ENCODE measurements at regions not wholly inside any gene's neighbourhood (a gene's known extent, or its start where the extent isn't known, plus 50 kb on each side); places are given as distances from the start of the nearest gene placed in this dataset.

GRCh38 chr11:119936426-119936825 lies 201.5 kb downstream of the TRIM29 start:
- no peak overlapping the region for H3K4me2 ChIP-seq (ENCODE audit: control insufficient read depth, insufficient read depth)
- no peak for DNase-seq (ENCODE audit: low read depth, low spot score)
- H3K4me1 ChIP-seq (ENCODE audit: control insufficient read depth, insufficient read depth, low read length): no peaks in the 10 kb centered on the region; the same call in 1 of the 2 replicates
- H3K9me3 ChIP-seq (replicated peaks; ENCODE audit: control insufficient read depth, insufficient read depth, low read length): no peaks in the 10 kb centered on the region
- WGBS (ENCODE audit: insufficient coverage, insufficient replicate concordance, low lambda C conversion rate, missing lambda C conversion rate): 29% methylated on average over 5 of the region's 5 CpGs
- CTCF ChIA-PET: no interaction called here
- in situ Hi-C loops (cut with MboI) (no loop called here), intact Hi-C loops (cut with micrococcal nuclease; ENCODE audit: unreplicated experiment) (no loop called here)
- H3K79me2 ChIP-seq (ENCODE audit: control insufficient read depth, insufficient read depth, low read length): no peaks in the 10 kb centered on the region
- no TSS peak for BruUV-seq (replicated peaks)
- RAD21 ChIA-PET (ENCODE audit: unreplicated experiment): no interaction called here
- H2AFZ ChIP-seq (ENCODE audit: control insufficient read depth, low read depth, low read length): no peak overlapping the region
- SMC1A ChIA-PET (ENCODE audit: uncharacterized antibody, unreplicated experiment): no interaction called here
- H3K9ac ChIP-seq (ENCODE audit: control insufficient read depth, insufficient read depth, low read length): no peak overlapping the region
- POLR2A ChIA-PET: no interaction called here
- FAIRE-seq: no peak
- H3K27ac ChIP-seq (ENCODE audit: control insufficient read depth, insufficient read depth): no peak overlapping the region
- TF ChIP-seq SMC3 (IDR thresholded peaks at IDR 0.05; ENCODE audit: borderline replicate concordance, low read length): no peak
- TF ChIP-seq BCL11A (IDR thresholded peaks at IDR 0.05; ENCODE audit: low read depth, low read length): no peak
- no peak for TF ChIP-seq CBX5 (IDR thresholded peaks at IDR 0.05; ENCODE audit: low read depth)
- TF ChIP-seq HDGF (IDR thresholded peaks at IDR 0.05): no peak
- TF ChIP-seq E2F4 (IDR thresholded peaks at IDR 0.05; ENCODE audit: low read depth, low read length): no peak
- TF ChIP-seq KDM1A (IDR thresholded peaks at IDR 0.05; ENCODE audit: borderline replicate concordance): no peak
- H3K36me3 ChIP-seq (ENCODE audit: control insufficient read depth in 2 of 2, insufficient read depth in 2 of 2, low read length in 1 of 2): no peaks in the 10 kb centered on the region
- no peak for ATAC-seq
- no peak overlapping the region for H3K4me3 ChIP-seq
- no peaks in the 10 kb centered on the region for H4K20me1 ChIP-seq (ENCODE audit: control insufficient read depth, insufficient read depth)
- peaks cover 0 to 3% of the 10 kb centered on the region in 2 experiments for H3K27me3 ChIP-seq (replicated peaks in 1 of 2; ENCODE audit: control insufficient read depth in 2 of 2, insufficient read depth in 2 of 2, low read length in 1 of 2)

- Histone ChIP-seq H3K9me3 (replicated peaks; ENCODE audit: control insufficient read depth, insufficient read depth, low read length) (no peaks in the 10 kb centered on the region), H3K4me2 (ENCODE audit: control insufficient read depth, insufficient read depth) (no peak overlapping the region), H3K79me2 (ENCODE audit: control insufficient read depth, insufficient read depth, low read length) (no peaks in the 10 kb centered on the region), H3K27ac (ENCODE audit: control insufficient read depth, insufficient read depth) (no peak overlapping the region), H3K27me3 (replicated peaks in 1 of 2; ENCODE audit: control insufficient read depth in 2 of 2, insufficient read depth in 2 of 2, low read length in 1 of 2) (peaks cover 1 to 3% of the 10 kb centered on the region in 2 experiments), H3K4me3 (no peak overlapping the region), H3K36me3 (ENCODE audit: control insufficient read depth in 2 of 2, insufficient read depth in 2 of 2, low read length in 1 of 2) (no peaks in the 10 kb centered on the region), H3K4me1 (ENCODE audit: control insufficient read depth, insufficient read depth, low read length) (no peaks in the 10 kb centered on the region), H4K20me1 (ENCODE audit: control insufficient read depth, insufficient read depth) (no peaks in the 10 kb centered on the region), H3K9ac (ENCODE audit: control insufficient read depth, insufficient read depth, low read length) (no peak overlapping the region), H2AFZ (ENCODE audit: control insufficient read depth, low read depth, low read length) (no peak overlapping the region)
- ChIA-PET SMC1A (ENCODE audit: uncharacterized antibody, unreplicated experiment) (no interaction called here), CTCF (no interaction called here), RAD21 (ENCODE audit: unreplicated experiment) (no interaction called here), POLR2A (no interaction called here)
- no TSS peak for BruUV-seq (replicated peaks)
- in situ Hi-C loops (cut with MboI): no loop called here
- DNase-seq (ENCODE audit: low read depth, low spot score) (no peak), ATAC-seq (no peak), FAIRE-seq (no peak)
- 19% methylated on average over 7 of the region's 7 CpGs for WGBS (ENCODE audit: insufficient coverage, insufficient replicate concordance, low lambda C conversion rate, missing lambda C conversion rate)
- intact Hi-C loops (cut with micrococcal nuclease; ENCODE audit: unreplicated experiment): no loop called here
- TF ChIP-seq PAX8 (IDR thresholded peaks at IDR 0.05) (no peak), USF1 (IDR thresholded peaks at IDR 0.05; ENCODE audit: borderline replicate concordance, extremely low read length, insufficient read depth, low read depth, low read length) (no peak), ZNF622 (IDR thresholded peaks at IDR 0.05) (no peak), PML (IDR thresholded peaks at IDR 0.05; ENCODE audit: low read length) (no peak), MAX (IDR thresholded peaks at IDR 0.05; ENCODE audit: low read depth, low read length) (no peak), ZBTB40 (IDR thresholded peaks at IDR 0.05; ENCODE audit: borderline replicate concordance) (no peak), DPF2 (IDR thresholded peaks at IDR 0.05) (no peak)
These were observed 202.5 kb downstream of the TRIM29 start for GRCh38 chr11:119935349-119935925.
